Activated CD4-positive, alpha-beta T cell treated with anti-CD3 and anti-CD28 coated beads for 4 hours (primary cell): ENCODE measurements at regions not wholly inside any gene's neighbourhood (a gene's known extent, or its start where the extent isn't known, plus 50 kb on each side); places are given as distances from the start of the nearest gene placed in this dataset.
"Not testable (repeated sequence)": the region's sequence is repeated elsewhere in the genome, so short reads cannot be mapped to it uniquely, and the experiment has no call there.

Source experiments
- DNase-seq, 2 donors: peaks; one replicate each; pipeline ENCODE4 v3.0.0-alpha.2; 2020

- DNase-seq = no peak
These were observed 151.8 kb upstream of the DPH6 start for GRCh38 chr15:35697549-35698299.

DNA sequence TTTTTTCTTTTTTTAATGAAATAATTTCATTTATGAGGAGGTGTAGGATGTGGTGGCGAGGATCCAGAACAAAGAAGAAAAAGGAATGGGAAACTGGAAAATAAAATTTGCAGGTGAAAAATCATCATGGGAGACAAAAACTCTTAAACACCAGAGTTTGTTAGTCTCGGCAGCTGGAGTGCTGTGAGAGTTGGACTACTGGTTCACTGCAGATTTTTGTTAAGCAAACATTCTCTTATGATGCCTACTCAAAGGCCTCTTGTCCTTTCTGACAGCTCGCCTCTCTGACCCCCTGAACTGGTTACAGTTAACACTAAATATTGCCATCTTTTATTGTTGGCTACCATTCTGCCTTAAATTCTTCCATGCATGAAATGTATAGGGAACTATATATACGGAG, 152.4 kb upstream of the DPH6 start:
- DNase-seq = no peak

- DNase-seq = no peak
These were observed 153.1 kb upstream of the DPH6 start for GRCh38 chr15:35698966-35699575.

GRCh38 chr15:35700091-35700593, 154.2 kb upstream of the DPH6 start:
- DNase-seq = not testable (repeated sequence)

DNA sequence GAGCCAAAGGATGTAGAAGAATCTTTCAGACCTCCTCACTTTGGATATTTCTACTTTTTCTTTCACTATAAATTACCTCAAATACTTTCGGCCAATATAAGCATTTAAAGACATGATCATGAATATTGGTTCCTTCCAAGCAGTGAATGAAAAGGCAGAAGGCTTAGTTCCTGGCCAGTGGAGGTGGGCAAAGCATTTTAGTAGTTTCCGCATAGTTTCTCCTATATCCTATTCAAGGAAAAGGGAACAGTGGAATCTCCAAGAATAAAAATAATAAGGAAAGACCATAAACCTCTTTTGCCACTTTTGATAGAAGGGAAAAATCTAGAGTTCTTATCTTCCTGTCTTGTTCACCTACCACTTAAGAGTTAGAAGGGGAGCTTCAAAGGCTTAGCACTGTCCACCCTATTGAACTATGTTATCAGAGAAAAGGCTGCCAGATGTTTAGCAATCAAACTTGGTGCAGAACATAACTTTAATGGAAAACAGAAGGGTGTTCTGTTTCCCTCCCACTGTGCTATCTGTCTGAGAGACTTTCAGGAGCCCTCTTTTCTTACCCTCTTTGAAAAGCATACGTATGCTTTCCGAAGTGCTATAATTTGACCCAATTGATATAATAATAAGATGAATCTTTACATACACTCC, 155.6 kb upstream of the DPH6 start:
- no peak for DNase-seq

DNA sequence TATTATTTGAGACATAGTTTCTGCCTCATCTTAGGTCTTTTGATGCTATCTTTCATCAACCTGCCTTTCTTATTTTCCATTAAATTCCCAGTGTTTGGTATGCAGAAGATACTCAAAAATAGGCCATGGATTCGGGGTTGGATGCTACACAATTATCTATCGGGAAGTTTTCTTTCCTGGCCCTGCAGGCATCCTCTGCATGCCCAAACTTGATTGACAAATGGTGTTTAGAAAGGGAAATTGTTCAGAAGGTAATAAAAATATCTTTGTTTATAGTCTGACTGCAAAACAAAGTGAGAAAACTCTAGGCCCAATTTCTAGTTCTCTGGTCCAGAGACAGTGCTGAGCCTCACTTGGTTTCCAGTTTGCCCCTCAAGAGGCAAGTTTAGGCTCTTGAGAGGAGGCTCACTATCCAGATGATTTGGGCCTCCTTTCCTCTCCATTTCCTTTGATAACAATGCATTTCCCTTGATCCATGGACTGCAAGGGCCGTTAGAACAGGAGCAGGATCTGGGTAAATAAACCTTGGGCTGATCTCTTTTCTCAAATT, 157.1 kb upstream of the DPH6 start:
- no peak for DNase-seq

DNA sequence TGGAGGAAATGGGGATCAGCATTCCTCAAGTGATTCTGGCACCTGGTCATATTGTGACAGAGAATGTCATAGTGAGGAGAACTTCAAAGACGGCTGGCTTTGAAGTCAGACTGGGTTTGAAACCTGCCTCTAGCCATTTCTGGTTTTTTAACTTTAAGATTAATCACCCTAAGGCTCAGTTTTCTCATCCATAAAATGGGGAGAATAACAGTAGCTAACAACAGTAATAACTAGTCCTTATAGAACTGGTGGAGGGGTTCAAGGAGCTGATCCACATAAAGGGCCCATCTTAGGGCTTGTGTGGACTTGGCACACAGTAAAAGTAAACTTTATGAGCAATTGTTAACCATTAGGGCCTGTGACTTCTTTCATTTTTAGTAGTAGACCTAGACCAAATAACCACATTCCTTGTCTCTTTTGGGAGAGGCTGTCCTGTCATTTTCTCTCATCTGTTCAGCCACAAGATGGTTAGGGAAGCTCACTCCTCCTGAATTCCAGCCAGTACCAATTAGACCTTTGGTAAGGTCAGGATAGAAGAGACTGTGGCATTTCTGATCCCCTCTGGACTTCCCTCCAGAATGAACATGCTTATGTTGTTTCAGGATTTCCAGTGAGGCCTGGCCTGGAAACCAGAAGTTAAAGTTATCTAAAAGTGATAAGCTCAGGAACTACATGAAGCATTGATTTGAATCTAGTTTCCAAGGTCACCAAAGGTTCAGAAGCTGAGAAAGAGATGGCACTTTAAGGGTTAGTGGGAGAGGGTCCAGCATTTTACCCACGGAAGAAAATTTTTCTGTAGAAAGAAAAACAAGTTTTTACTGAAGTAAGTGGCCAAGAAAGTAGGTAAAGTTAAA, 159.3 kb upstream of the DPH6 start:
- DNase-seq = no peak

DNA sequence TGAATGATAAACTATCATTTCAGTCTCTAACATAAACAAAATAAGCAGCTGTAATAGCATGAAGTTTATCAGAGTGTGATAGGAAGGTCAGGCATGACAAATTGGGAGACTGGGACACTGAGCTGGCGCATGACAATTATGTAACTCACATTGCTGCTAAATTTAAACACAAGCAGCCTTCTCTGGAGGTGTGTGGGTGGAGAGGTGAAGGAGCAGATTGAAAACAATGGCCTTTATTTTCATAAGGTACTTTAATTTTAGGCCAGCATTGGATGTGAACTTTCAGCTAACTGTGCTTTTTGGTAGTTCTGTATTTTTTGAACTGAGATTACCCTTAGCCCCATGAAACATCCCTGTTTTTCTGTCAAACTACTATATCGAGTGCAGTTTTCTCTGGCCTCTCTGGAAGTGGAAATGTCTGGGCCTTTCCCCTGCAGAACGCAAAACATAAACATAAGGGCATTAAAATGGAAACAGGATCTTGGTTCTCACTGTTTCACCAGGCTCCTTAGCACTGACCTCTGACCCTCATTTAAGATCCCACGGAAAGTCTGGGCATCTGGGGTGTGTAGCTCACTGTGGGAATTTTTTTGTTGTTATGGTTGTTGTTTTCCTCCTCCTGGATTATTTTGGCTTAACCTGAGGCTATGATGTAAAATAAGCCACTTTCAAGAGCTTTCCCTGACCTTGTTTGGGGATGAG, 160.1 kb upstream of the DPH6 start:
- DNase-seq = no peak

GRCh38 chr15:35712956-35713355, 167.0 kb upstream of the DPH6 start:
- DNase-seq = no peak

- no peak for DNase-seq
These were observed 167.8 kb upstream of the DPH6 start for GRCh38 chr15:35713733-35714132.

- no peak for DNase-seq
These were observed 171.8 kb upstream of the DPH6 start for GRCh38 chr15:35717721-35718120.

GRCh38 chr15:35720019-35720418, 174.1 kb upstream of the DPH6 start:
- no peak for DNase-seq

GRCh38 chr15:35720984-35721383, 175.0 kb upstream of the DPH6 start:
- DNase-seq = no peak

DNA sequence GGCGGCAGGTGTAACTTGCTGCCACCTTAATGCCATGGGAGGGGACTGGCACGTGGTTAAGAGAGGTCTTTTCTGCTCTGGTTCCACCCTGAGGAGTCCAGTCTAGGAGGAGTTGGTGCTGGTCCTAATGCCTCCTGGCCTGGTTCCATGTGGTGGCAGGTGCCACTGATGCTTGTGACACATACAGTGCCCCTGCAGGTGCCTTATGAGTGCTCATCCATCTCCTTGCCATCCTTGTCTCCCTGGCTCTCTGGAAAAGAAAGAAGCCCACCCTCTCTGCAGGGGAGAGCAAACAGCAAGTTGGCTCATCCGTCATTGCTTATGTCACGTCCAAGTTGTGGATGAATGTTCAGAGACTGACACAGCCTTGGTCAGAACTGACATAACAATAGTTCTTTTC, 175.8 kb upstream of the DPH6 start:
- DNase-seq = no peak

GRCh38 chr15:35722501-35722900, 176.5 kb upstream of the DPH6 start:
- DNase-seq = no peak

DNA sequence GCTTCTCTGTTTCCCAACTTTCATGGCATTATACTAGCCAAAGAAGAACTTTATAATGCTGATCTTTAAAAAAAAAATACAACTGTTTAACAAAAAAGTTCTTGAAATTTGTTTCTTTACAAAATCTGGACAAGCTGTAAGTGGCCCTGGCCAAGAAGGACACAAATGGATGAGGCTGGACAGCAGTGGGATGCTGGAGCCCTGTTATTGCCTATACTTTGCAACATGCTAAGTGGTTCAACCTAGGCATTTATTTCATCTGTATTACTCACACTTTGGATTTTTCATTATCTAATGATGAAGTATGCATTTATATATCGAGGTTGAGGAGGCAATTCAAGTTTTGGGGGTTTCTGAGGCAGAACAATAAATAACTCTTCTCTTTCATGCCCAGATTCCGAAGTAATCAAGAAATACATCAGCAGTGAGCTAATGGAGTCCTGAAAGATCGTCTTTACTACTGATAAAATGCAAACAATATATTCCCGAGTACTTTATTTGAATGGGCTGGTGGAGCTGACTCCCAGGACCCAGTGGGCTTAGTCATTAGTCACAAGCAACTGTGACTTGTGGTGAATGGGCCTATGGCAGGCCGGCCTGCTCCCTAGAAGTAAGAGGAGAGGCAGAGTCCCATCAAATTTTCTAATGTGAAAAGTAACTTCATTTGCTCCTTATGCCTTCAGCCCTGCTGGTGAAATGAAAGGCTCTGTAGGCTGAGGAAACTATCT, 177.3 kb upstream of the DPH6 start:
- DNase-seq = no peak

- no peak for DNase-seq
These were observed 177.9 kb upstream of the DPH6 start for GRCh38 chr15:35723852-35724251.

GRCh38 chr15:35724626-35725025, 178.7 kb upstream of the DPH6 start:
- no peak for DNase-seq

DNA sequence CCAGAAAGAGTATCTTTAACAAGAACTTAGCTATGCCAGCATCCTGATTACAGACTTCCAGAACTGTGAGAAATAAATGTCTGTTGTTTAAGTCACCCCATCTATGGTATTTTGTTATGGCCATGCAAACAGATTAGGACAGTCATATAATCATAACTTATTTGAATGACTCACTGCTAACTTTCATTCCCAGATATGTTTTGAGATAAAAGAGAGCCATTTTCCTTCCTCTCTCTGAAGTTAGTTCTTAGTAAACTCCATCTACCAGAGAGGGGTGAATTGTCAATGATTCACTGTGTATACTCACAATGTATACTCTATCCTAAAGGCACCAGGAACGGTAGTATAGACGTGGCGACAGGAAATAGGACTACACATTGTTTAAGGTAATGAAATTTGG, 179.4 kb upstream of the DPH6 start:
- DNase-seq = no peak

- DNase-seq = no peak
These were observed 181.7 kb upstream of the DPH6 start for GRCh38 chr15:35727627-35728026.

GRCh38 chr15:35728219-35728940, 182.4 kb upstream of the DPH6 start:
- DNase-seq = no peak
